HG02981 (cell line): ENCODE measurements at regions not wholly inside any gene's neighbourhood (a gene's known extent, or its start where the extent isn't known, plus 50 kb on each side); places are given as distances from the start of the nearest gene placed in this dataset.
"Not testable (repeated sequence)": the region's sequence is repeated elsewhere in the genome, so short reads cannot be mapped to it uniquely, and the experiment has no call there.

Experiments
- ATAC-seq: cut with Tn5 transposase; IDR thresholded peaks from one replicate; pipeline ENCODE4 v1.9.1; 2021; ENCODE audit warnings: mild to moderate bottlenecking, moderate library complexity; ENCODE audit not compliant: unreplicated experiment

DNA sequence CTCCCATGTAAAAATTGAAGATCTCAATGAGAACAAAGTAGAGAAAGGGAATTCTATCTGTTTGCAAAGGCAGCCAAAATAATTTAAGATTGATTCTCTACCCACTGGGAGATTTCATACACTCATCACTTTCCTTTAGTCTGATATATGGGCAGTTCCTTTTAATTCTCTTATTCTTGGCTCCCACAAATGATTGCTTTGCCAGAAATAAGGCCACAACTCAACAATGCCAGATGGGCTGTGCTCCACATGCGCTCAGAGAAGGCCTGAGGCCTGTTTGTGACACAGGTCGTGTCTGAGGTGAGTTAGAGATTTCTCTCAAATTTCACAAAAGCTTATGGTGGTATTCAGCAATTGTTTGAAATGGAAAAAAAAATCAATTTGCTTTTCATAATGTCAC lies 501.9 kb upstream of the SEMA3D start:
- ATAC-seq = no peak

DNA sequence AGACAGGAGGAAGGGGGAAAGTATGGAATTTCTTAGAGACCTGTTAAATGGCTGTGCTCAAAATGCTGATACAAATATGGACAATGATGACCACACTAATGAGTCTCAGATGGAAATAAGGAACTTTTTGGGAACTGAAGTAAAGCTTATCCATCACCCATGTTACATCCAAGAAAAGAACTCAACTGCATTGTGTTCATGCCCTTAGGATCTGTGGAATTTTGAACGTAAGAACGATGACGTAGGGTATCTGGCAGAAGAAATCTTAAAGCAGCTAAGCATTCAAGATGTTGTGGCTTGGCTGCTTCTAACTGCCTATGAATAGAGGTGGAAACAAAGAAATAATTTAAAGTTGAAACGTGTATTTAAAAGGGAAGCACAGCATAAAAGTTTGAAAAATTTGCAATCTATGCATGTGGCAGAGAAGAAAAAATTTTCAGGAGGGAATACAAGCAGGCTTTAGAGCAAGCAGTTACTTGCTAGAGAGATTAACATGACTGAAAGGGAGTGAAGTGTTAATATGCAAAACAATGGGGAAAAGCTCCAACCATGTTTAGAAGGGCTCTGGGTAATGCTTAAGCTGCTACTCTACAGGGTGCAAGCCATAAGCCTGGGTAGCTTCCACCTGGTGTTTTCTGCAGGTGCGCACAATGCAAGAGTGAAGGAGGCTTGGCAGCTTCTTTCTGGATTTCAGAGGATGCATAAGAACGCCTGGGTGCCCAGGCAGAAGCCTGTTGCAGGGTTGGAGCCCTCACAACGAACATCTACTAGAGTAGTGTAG lies 499.7 kb upstream of the SEMA3D start:
- no peak for ATAC-seq

DNA sequence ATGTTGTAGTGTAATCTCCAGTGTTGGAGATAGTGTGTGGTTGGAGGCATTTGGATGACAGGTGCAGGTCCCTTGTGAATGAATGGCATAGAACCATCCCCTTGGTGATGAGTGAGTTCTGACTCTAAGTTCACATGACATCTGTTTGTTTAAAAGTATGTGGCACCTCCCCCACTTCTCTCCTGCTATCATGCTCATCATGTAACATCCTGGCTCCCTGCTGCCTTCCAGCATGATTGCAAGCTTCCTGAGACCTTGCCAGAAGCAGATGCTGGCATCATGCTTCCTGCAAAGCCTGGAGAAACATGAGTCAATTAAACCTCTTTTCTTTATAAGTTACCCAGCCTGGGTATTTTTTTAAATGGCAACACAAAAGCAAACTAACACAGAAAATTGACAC lies 499.0 kb upstream of the SEMA3D start:
- ATAC-seq = no peak

DNA sequence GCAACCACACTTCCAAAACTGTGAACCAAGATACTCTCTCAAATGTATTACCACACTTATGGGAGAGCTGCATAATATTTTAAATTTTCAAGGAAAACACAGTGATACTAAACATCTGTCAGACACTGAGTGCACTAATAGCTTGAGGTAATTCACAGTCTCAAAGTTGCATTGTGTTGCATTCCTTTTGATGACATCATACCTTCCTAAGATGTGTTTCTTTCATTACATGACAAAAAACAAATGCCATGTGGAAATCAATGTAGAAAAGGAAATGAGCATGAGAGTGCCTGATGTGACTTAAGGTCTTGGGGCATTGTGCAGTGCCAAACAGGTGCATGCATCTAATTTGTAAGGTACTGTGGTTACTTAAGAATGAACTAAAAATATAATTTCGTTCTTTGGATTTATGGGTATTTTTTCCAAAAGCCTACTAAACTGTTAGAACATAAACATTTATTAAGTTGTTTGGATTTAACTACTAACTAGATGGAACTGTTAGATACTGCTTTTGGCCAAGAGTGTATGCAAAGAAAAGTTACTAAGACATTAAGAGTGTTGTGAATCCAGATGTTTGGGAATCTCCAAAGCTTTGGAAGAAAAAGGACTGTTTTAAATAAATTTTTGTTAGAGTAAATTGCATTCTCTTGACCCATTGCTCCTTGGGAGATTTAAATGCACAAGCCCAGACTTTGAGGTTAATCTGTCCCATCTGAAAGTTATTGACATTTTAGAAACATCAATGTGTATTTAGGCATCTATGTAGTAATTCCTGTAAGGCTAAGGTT lies 496.2 kb upstream of the SEMA3D start:
- no peak for ATAC-seq

DNA sequence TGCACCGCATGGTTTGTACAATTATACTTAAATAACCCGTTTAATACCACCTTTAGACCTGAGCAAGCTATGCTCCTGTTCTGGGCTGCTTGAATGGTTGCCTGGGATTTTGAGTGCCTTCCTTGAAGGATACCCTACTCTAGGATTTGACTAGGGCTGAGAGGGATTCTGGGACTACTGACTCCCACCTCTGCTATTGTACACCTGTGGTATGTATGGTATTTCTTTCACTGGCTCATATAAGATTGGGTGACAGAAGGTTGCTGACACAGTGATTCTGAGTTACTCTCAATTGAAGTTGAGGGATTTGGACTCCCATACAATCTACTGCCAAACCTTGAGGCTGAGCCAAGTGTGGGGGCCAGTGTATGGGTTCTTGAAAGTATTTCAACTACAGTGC lies 494.4 kb upstream of the SEMA3D start:
- no peak for ATAC-seq

DNA sequence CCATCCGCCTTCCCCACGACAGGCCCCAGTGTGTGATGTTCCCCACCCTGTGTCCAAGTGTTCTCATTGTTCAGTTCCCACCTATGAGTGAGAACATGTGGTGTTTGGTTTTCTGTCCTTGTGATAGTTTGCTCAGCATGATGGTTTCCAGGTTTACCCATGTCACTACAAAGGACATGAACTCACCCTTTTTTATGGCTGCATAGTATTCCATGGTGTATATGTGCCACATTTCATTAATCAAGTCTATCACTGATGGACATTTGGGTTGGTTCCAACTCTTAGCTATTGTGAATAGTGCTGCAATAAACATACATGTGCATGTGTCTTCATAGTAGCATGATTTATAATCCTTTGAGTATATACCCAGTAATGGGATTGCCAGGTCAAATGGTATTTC lies 488.2 kb upstream of the SEMA3D start:
- not testable (repeated sequence) for ATAC-seq

DNA sequence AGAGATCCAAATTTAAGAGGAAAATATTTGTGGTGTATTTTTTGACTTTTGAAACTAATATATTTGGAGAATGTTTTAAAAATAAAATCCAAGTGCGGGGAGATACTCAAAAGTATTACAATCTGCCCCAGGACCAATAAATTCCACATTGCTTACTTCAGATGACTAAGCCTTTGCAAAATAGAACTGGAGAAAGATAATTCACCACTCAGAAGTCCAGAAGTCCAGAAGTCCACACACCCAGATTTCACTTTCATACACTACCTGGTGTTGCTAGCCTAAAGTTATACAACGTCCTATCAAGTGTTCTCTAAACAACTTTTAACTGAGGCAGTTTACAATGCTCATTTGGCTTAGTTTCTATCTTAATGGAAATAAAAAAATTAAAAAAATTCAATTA lies 487.0 kb upstream of the SEMA3D start:
- no peak for ATAC-seq

DNA sequence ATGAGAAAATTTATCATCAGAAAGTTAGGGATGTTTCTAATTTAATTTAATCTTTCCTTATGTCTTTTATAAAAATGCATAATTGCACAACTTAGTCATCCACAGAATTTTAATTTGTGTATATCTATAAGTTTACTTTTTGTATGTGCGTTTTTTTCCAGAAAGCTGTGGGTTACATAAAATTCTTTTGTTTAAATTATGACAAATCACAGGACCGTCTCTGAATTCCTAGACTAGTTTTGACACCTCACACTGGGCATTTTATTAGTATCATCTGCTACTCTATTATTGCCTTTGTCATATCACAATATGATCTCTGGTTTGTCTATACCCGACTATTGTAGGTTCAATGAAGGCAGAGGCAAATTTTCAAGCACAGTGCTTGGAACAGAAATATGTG lies 482.4 kb upstream of the SEMA3D start:
- ATAC-seq = no peak

DNA sequence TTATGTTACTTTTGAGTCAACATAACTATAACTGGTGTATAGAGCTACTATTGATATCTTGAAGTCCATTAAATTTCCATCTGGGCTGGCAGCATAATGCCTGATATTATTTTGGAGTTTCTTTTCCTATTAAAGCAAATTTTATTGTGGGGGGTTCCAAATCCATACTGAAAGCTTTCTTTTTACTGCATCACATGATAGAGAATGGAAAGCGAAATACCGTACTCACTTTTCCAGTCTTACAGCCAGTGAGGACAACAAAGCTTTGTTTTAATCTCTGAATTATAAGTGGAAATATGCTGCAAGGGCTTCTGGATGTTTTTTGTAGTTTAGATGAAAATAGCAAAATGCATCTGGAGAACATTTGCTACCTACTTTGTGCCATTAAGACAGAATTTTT lies 477.5 kb upstream of the SEMA3D start:
- no peak for ATAC-seq

DNA sequence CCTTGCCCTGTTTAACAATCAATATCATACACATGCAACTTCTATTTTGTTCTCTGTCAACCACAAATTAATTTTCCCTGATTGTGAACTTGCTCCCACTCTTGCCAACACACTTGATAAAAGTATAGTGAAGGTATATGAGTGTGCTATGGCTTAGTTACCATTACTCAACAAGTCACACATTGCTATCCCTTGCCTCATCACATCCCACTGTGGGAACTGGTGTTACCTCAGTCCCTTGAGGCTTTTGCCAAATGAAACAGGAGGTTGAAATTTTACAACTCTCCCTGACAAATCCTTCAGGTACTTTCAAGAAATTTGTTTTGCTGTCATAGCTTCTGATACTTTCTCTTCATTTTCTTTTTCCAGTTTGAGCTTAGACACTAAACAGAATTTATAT lies 472.5 kb upstream of the SEMA3D start:
- ATAC-seq = no peak

DNA sequence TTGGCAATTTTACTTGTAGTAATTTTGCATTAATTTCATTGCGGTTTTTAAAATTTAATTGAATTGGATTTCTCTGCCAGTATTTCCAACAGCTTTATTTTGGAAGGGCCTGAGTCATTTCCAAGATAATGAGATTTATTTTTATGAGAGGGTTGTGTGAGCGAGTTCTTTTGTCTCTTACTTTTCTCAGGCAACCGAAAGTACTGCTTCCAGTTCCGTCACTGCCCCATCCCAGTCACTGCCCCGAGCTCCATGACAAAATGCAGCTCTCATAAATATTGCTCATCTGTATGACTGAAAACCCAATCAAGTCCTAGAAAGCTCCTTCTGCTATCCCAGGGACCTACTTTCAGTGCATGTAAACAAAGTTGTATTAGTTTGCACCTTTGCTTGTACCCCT lies 468.4 kb upstream of the SEMA3D start:
- no peak for ATAC-seq

DNA sequence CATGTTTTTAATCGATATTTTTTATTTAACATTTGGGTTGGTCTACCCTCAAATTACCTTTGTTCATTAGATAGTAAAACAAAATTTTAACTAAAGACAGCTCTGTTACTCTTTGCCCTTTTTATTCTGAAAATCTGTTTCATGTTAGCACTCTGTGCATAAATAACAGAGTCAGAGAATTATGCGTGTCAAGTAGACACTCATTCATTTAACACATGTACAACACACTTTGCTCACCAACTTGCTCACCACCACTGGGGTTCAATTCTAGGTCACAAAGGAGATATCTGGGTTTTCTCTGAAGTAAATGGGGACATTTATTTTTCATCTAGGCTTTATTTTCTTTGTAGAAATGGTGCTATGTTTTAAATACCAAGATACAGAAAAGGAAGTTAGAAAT lies 457.4 kb upstream of the SEMA3D start:
- no peak for ATAC-seq

DNA sequence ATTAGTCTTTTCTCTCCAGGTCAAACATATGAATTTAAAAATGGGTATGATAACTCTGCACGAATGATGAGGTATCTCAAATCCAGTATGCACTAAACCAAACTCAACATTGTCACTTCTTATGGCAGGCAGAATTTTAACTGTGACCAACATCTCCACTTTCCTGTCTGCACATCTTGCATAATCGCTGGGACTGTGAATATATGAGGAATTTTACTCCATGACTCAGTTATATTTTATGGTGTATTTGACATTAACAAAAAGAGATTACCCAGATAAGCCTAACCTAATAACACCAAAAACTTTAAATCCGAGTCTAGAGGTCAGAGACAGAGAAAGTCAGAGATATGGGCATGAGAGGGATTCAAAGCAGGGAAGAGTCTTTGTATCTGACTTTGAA lies 454.5 kb upstream of the SEMA3D start:
- ATAC-seq = no peak

DNA sequence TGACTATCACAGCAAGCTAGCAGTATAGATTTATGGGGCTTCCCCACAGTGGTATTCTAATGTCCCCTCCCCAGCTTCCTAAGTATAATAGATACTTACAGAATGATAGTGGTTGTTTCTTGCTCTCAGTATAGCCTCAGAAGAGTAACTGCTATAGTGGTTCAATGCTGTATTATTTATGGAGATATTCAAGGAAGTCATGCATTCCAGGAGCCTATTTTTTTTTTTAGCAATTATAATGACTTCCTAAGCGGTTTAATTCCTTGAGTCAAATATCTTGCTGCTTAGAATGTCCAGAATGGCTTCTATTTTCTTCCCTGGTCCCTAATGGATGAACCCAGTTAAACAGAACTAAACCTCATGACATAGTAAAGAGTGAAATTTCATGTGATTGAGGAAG lies 451.5 kb upstream of the SEMA3D start:
- ATAC-seq = no peak

DNA sequence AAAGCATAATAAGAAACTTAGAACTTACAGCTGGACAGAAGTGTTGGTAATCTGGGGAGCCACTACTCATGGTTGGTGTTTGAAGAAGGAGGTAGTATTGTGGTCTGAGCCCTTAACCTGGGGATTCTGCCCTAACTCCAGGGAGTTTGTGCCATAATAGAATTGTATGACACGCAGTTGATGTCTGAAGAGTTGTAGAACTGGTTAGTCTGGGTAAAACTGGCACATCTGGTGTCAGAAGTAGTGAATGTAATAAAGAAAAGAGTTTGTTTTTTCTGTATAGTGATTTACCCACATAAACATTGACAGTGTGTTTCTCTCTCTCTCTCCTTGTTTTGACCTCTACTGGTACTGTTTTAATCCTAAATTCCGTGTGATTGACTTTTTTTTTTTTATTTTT lies 448.1 kb upstream of the SEMA3D start:
- ATAC-seq = no peak

DNA sequence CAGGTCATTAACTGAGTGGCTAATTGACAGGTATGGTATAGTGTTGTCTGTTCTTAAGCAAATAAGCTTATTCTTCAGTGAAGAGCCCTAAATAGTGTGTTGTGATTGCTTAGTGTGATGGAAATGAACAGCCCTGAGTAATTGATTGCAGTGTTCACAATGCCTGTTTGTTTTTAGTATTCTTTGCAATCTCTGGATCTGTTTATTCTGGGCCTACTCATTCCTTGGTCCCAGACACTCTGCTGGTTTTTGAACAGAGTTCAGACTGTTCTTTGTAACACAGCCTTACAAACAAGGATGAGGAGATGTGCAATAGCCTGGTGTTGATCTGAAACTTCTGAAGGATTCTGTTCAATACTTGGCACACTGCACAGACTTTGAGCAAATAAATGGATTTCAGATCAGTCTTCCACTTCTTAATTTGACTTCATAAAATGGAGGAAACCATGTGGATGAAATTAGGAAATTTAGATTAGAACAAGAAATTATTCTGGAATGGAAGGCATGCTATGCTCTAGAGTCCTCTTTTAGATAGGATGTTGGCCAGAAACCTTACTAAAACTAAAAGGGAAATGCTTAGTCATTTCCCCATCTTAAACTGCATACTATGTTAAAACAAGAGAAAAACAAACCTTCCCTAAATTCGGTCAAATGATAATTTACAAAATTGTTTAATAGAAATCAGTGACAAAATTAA lies 444.2 kb upstream of the SEMA3D start:
- ATAC-seq = no peak

DNA sequence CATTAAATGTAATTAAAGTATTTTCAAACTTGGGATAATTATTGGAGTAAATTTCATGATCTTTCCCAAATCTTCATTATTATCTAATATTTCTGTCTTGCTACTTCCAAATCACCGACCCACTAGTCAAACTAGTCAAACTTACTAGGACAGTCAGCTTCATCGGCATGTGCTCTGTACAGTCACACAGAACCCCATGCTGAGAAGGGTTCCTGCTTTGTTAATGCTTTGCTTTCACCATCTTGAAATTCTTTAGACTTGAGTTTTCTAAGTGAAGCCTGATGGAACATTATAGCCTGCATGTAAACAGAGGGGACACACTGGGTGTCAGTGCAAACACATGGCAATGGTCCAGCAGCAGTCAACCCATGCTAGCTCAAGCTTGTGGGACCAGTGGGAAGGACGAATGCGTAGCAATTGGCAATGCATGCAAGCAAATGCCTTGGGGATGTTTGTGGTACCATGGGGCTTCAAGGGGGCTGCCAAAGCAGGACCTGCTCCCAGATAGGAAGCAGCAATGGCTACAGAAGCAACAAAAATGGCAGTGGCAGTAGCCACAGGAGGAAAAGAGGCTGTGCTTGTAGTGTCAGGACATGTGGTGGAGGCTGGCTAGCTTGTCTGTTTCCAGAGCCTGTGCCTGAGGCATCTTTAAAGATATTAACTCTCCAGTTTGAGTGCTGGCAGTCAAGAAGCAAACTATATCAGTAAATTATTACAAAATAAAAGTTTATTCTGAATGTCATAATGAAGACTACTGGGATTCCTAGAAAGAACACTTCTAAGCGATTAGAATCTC lies 441.1 kb upstream of the SEMA3D start:
- no peak for ATAC-seq

DNA sequence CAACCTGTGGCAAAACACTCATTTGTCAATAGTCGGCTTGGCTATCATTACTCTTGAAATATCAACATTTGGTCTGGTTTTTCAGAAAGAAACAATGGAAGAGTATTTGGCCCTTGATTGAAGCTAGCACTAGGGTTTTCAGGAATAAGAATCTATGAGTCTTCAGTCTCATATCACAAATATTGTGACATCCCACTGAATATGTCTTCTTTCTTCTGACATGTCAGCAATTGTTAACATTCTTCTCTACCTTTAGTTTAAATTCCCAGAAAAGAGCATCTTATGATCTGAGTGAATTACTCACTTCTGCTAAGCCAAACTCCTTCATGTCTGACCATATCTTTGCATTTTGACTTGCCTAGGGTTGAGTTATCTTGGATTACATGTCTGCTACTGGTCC lies 435.2 kb upstream of the SEMA3D start:
- ATAC-seq = no peak

DNA sequence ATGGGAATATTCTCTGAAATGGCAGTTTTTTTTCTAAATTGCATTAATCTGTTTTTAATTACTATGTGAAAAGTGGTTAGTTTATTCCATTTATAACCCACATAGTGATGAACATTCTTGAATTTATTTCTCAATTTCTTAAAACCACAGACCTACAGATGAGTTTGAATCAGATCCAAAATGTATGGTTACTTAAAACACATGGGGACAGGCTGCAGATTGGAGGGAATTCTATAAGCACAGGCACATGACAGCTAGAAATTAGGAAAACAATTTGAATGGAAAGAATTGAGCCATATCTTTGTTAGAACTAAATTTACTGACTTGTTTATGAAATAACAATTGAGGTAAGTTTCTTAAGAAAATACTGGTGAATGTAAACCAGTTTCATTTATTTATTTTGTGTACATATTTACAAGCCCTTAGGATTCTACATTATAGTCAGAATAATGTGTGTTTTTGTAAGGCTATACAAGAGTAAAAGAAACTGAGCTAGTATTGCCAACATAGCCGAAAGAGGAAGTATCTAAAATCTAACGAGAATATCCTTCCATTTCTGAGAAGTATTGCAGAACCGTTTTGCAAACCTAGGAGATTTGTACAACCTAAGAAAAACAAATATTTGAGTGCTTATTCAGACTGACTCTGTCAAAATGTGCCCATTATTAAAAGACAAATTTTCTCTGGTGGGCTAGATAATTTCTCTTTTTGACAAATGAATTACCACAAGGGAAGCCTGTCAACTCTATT lies 434.3 kb upstream of the SEMA3D start:
- ATAC-seq = no peak

DNA sequence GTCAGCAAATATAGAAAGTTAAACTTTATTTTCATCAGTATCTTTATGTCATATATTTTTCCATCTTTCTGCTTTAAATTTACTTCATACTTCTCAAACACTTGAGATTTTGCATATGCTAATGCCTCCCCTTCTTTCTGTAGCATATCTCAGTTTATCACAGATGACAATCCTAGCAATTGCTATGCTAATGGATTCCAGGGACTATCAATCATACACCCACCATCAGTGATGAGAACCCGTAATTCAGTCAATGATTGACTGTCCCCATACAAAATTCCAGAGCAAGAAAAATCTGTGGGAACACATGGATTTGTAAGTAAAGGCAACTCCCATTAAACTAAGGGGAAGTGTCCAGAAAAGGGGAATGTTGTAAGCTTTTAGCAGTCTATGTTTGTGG lies 432.4 kb upstream of the SEMA3D start:
- ATAC-seq = no peak
